ENCODE measurements at regions not wholly inside any gene's neighbourhood (a gene's known extent, or its start where the extent isn't known, plus 50 kb on each side); places are given as distances from the start of the nearest gene placed in this dataset.

DNA sequence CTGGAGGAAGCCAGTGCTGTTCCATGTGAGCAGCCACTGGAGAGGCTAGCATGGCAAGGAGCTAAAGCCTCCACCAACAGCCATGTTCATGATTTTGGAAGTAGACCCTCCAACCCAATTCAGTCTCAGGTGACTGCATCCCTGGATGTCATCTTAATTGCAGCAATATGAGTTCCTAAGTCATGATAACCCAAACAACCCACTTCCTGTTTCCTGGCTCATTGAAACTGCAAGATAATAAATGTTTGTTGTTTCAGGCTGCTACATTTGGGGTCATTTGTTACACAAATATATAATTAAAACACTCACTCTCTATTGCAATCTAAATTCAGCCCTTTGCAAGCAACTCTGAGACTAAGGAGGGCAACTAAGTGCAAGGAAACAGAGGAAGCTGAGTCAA lies 62.4 kb upstream of the SLC24A5 start:
- TF ChIP-seq, protein P1, sequence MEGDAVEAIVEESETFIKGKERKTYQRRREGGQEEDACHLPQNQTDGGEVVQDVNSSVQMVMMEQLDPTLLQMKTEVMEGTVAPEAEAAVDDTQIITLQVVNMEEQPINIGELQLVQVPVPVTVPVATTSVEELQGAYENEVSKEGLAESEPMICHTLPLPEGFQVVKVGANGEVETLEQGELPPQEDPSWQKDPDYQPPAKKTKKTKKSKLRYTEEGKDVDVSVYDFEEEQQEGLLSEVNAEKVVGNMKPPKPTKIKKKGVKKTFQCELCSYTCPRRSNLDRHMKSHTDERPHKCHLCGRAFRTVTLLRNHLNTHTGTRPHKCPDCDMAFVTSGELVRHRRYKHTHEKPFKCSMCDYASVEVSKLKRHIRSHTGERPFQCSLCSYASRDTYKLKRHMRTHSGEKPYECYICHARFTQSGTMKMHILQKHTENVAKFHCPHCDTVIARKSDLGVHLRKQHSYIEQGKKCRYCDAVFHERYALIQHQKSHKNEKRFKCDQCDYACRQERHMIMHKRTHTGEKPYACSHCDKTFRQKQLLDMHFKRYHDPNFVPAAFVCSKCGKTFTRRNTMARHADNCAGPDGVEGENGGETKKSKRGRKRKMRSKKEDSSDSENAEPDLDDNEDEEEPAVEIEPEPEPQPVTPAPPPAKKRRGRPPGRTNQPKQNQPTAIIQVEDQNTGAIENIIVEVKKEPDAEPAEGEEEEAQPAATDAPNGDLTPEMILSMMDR (IDR thresholded peaks at IDR 0.05) = no peak
- intact Hi-C loops (cut with DNase I; ENCODE audit: low total_unique reads) = no loop called here
- Histone ChIP-seq H3K4me1 (peaks cover 0 to 63% (median 24%) of the 10 kb centered on the region in 4 donors), H3K27ac (peak overlapping the region; percentile 10 to 47), H3K27me3 (no peaks in the 10 kb centered on the region), H3K9me3 (no peaks in the 10 kb centered on the region), H3K36me3 (no peaks in the 10 kb centered on the region), H3K4me3 (no peak overlapping the region)
- DNase-seq = no peak

DNA sequence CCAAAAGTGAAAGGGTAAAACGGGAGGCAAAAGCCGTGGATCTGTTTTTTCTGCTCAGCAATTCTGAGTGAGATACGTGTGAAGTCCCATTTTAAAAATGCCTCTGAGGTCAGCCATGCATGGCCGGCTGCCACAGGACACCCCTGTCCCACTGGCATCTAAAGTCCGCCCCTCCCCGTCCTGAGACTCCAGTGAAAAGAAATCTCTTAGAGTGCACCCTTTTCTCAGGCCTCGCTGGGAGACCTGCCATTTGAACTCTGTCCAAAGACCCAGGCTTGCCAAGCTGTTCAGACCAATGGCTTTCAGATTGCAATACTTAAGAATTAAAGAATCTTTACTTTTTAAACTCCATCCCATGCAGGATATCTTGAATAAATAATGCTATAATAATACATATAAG lies 61.0 kb upstream of the SLC24A5 start:
- DNase-seq = peak; percentile 50 to 86
- intact Hi-C loops (cut with DNase I; ENCODE audit: low total_unique reads) = no loop called here
- Histone ChIP-seq H3K9me3 (no peaks in the 10 kb centered on the region), H3K36me3 (no peaks in the 10 kb centered on the region), H3K4me3 (peak overlapping the region; percentile 41 to 45), H3K27me3 (no peaks in the 10 kb centered on the region), H3K27ac (peak overlapping the region; percentile 69 to 76), H3K4me1 (peaks cover 0 to 73% (median 24%) of the 10 kb centered on the region in 4 donors)
- TF ChIP-seq, protein P1 (IDR thresholded peaks at IDR 0.05) = no peak

DNA sequence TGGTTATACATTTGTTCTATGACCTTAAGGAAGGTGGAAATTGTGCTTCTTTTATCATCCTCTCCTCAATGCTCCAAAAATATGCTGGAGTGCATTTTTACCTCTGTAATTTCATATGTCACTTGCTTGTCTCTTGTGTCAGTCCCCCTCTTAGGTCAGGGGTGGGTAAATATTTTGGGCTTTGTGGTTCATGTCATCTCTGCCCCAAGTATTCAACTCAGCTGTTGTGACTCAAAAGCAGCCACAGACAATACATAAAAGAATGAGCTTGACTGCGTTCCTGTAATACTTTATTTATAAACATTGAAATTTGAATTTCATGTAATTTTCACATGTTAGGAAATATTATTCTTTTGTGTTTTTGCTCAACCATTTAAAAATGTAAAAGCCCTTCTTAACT lies 60.4 kb upstream of the SLC24A5 start:
- peaks cover 0 to 73% (median 24%) of the 10 kb centered on the region in 4 donors for H3K4me1 ChIP-seq
- intact Hi-C loops (cut with DNase I; ENCODE audit: low total_unique reads) = no loop called here
- TF ChIP-seq, protein P1 (IDR thresholded peaks at IDR 0.05) = no peak
- peak overlapping the region in 1 of 2 donors; percentile 76 for H3K27ac ChIP-seq
- no peaks in the 10 kb centered on the region for H3K36me3 ChIP-seq
- DNase-seq = no peak
- no peak overlapping the region for H3K4me3 ChIP-seq
- H3K9me3 ChIP-seq = no peaks in the 10 kb centered on the region
- H3K27me3 ChIP-seq = no peaks in the 10 kb centered on the region

DNA sequence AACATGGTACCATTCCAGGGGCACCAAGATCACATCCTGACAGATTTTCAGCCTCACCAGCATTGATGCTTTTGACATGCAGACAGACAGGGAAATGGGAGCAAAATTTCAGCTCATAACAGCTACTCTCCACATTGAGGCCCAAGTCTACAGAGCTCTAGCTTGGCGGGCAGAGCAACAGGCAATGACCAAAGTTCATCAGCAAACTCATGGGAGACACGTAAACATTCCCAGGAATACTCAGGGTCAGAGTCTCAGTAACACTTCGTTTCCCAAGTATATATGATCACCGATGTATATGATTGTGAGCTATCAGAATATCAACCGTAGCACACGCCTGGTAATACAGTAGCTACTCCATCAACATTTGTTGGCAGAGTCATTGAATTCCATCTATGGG lies 59.2 kb upstream of the SLC24A5 start:
- TF ChIP-seq, protein P1 (IDR thresholded peaks at IDR 0.05) = no peak
- Histone ChIP-seq H3K9me3 (no peaks in the 10 kb centered on the region), H3K4me1 (peaks cover 0 to 73% (median 24%) of the 10 kb centered on the region in 4 donors), H3K27me3 (no peaks in the 10 kb centered on the region), H3K27ac (no peak overlapping the region), H3K4me3 (no peak overlapping the region), H3K36me3 (no peaks in the 10 kb centered on the region)
- no peak for DNase-seq
- intact Hi-C loops (cut with DNase I; ENCODE audit: low total_unique reads) = no loop called here

DNA sequence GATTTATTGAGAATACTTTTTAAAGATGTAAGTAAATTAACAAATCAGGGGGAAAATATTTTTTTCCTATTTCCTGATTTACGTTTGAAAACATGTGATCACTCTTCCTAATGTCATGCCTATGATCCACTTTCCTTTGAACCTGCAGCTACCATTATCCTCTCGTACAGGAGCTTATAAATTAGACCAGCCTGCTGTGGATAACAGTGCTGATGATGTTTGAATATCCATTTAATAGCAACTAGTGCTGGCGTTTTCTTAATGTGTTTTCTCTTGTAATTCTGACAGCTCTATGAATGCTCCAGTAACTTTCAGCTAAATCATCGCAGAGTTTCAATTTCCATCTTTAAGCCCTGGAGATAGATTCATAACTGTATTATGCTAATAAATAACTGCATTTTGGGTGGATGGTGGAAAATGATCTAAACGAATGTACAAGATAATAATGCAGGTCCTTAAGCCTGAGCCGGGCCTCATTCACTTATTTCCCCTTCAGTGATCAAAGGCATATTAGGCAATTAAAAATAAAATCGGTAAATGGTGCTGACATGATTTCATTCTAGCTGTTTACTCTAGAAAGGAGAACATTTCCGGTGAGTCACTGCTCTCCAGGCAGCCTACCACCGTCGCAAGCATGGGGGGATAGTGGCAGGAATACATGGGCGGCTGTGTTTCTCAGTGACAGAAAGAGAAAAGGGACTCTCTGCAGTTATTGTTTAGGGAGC lies 58.5 kb upstream of the SLC24A5 start:
- no peaks in the 10 kb centered on the region for H3K9me3 ChIP-seq
- intact Hi-C loops (cut with DNase I; ENCODE audit: low total_unique reads) = no loop called here
- peaks cover 0 to 67% (median 18%) of the 10 kb centered on the region in 4 donors for H3K4me1 ChIP-seq
- TF ChIP-seq, protein P1 (IDR thresholded peaks at IDR 0.05) = no peak
- no peak overlapping the region for H3K4me3 ChIP-seq
- H3K27ac ChIP-seq = peak overlapping the region; percentile 16 to 29
- no peak for DNase-seq
- H3K27me3 ChIP-seq = no peaks in the 10 kb centered on the region
- H3K36me3 ChIP-seq = no peaks in the 10 kb centered on the region
